ENCODE measurements at regions not wholly inside any gene's neighbourhood (a gene's known extent, or its start where the extent isn't known, plus 50 kb on each side); places are given as distances from the start of the nearest gene placed in this dataset.
"Not testable (repeated sequence)": the region's sequence is repeated elsewhere in the genome, so short reads cannot be mapped to it uniquely, and the experiment has no call there.

DNA sequence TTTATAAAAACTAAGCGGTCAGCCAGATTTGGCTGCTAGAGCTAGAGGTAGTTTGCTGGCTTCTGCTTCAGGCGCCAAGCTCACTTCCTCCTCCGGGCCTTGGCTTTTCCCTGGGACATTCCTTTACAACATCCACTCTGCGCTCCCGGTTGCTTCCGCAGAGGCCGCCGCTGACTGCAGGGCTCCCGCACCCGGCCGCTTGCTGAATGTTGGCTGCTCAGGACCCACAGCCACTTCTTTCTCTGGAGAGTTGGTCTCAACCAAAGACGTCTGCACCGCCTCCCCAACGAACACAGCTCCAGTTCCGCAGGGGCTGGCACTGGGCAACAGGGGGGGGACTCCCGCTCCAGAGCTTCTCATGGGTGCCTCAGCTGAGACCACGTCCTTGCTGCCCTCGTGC is 282.8 kb downstream of the TFAP2C start:
- ATAC-seq (no peak), DNase-seq (no peak)
- TF ChIP-seq, protein P1, sequence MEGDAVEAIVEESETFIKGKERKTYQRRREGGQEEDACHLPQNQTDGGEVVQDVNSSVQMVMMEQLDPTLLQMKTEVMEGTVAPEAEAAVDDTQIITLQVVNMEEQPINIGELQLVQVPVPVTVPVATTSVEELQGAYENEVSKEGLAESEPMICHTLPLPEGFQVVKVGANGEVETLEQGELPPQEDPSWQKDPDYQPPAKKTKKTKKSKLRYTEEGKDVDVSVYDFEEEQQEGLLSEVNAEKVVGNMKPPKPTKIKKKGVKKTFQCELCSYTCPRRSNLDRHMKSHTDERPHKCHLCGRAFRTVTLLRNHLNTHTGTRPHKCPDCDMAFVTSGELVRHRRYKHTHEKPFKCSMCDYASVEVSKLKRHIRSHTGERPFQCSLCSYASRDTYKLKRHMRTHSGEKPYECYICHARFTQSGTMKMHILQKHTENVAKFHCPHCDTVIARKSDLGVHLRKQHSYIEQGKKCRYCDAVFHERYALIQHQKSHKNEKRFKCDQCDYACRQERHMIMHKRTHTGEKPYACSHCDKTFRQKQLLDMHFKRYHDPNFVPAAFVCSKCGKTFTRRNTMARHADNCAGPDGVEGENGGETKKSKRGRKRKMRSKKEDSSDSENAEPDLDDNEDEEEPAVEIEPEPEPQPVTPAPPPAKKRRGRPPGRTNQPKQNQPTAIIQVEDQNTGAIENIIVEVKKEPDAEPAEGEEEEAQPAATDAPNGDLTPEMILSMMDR (IDR thresholded peaks at IDR 0.05), result no peak
- H3K4me1 Mint-ChIP-seq (ENCODE audit: low read depth), result no peaks in the 10 kb centered on the region
- intact Hi-C loops (cut with micrococcal nuclease), result no loop called here
- no peak overlapping the region for H3K27ac Mint-ChIP-seq
- H3K4me3 Mint-ChIP-seq, result no peak overlapping the region
- H3K9me3 Mint-ChIP-seq, result no peaks in the 10 kb centered on the region
- H3K36me3 Mint-ChIP-seq (ENCODE audit: low read depth), result no peaks in the 10 kb centered on the region
- ChIA-PET POLR2A (no interaction called here), CTCF (no interaction called here)
- no peaks in the 10 kb centered on the region for H3K27me3 Mint-ChIP-seq

DNA sequence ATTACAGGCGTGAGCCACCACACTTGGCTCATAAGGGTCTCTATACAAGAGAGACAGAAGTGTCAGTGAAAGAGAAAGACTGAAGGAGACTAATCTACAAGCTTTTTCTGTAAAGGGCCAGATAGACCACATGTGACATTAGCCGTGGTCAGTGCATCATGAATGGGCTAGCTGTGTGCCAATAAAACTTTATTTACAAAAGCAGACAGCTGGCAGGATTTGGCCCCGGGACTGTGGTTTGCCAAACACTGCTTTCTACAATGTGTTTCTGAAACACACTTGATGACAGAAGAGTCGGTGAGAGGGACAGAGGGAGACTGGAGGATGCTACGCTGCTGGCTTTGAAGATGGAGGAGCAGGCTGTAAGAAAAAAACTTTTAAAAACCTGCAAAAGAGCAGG is 285.4 kb downstream of the TFAP2C start:
- DNase-seq (no peak), ATAC-seq (no peak)
- TF ChIP-seq, protein P1 (IDR thresholded peaks at IDR 0.05), result no peak
- Mint-ChIP-seq H3K4me3 (no peak overlapping the region), H3K36me3 (ENCODE audit: low read depth) (no peaks in the 10 kb centered on the region), H3K27ac (no peak overlapping the region), H3K4me1 (ENCODE audit: low read depth) (no peaks in the 10 kb centered on the region), H3K9me3 (no peaks in the 10 kb centered on the region), H3K27me3 (no peaks in the 10 kb centered on the region)
- ChIA-PET POLR2A (no interaction called here), CTCF (no interaction called here)
- intact Hi-C loops (cut with micrococcal nuclease), result no loop called here

DNA sequence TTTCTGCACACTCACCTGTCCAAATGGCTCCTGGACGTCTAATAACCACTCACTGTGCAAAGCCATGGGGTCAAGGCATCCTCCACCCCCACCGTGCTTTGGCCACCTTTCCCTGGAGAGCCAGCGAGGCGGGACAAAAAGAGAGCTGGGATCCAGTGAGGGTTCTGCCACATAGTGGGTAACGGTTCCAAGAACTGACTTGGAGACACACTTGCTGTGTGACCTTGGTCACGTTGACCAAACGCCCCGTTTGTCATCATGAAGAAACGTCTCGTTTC is 287.2 kb downstream of the TFAP2C start:
- TF ChIP-seq, protein P1 (IDR thresholded peaks at IDR 0.05), result no peak
- Mint-ChIP-seq H3K36me3 (ENCODE audit: low read depth) (no peaks in the 10 kb centered on the region), H3K4me1 (ENCODE audit: low read depth) (no peaks in the 10 kb centered on the region), H3K27me3 (no peaks in the 10 kb centered on the region), H3K4me3 (no peak overlapping the region), H3K9me3 (no peaks in the 10 kb centered on the region), H3K27ac (no peak overlapping the region)
- intact Hi-C loops (cut with micrococcal nuclease), result no loop called here
- DNase-seq (no peak), ATAC-seq (no peak)
- POLR2A ChIA-PET, result interaction anchor here (0.6 kb wide), 1 partner anchor 15 kb away, joined by 3 read pairs; no protein-coding TSS in a partner anchor
- CTCF ChIA-PET, result no interaction called here

DNA sequence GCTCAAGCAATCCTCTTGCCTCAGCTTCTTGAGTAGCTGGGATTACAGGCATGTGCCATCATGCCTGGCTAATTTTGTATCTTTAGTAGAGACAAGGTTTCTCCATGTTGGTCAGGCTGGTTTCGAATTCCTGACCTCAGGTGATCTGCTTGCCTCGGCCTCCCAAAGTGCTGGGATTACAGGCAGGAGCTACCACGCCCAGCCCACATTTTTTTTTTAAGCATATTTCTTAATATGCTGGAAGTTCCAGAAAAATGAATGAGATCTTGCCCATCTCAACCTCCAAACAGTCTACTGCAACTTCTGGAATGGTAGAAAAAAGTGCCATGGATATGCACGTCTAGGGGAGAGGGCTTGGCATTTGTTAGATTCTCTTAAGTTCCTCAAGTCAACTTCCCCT is 290.9 kb downstream of the TFAP2C start:
- CTCF ChIA-PET, result interaction anchor here (0.6 kb wide), 1 partner anchor 303 kb away, joined by 3 read pairs; no protein-coding TSS in a partner anchor
- intact Hi-C loops (cut with micrococcal nuclease); POLR2A ChIA-PET; H3K4me1 Mint-ChIP-seq (ENCODE audit: low read depth); H3K27ac Mint-ChIP-seq; DNase-seq; ATAC-seq; H3K4me3 Mint-ChIP-seq; H3K9me3 Mint-ChIP-seq; H3K36me3 Mint-ChIP-seq (ENCODE audit: low read depth): not testable (repeated sequence)
- peaks cover 20% of the 10 kb centered on the region for H3K27me3 Mint-ChIP-seq

DNA sequence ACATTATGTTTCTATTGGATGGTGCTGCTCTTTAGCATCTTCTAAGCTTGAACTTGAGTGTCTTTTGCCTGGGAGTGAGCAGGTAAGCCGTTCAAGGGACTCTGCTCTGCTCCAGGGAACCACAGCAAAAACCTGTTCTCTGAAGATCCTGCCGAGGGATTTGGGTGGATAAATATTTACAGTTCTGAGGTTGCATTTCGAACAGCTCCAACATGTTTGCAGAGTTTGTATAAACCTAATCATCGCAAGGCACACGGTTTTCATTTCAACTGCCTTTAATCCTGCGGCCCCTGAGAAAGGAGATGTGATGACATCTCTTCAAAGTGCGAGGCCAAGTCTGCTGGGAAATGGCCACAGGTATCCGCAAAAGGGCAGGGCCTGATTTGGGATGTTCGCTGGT is 293.4 kb downstream of the TFAP2C start:
- H3K9me3 Mint-ChIP-seq, result no peaks in the 10 kb centered on the region
- POLR2A ChIA-PET, result no interaction called here
- DNase-seq (no peak), ATAC-seq (no peak)
- TF ChIP-seq, protein P1 (IDR thresholded peaks at IDR 0.05), result no peak
- H3K27me3 Mint-ChIP-seq, result peaks cover 40% of the 10 kb centered on the region
- no peaks in the 10 kb centered on the region for H3K36me3 Mint-ChIP-seq (ENCODE audit: low read depth)
- intact Hi-C loops (cut with micrococcal nuclease), result no loop called here
- H3K4me1 Mint-ChIP-seq (ENCODE audit: low read depth), result peaks cover 6% of the 10 kb centered on the region
- CTCF ChIA-PET, result no interaction called here
- H3K27ac Mint-ChIP-seq, result no peak overlapping the region
- no peak overlapping the region for H3K4me3 Mint-ChIP-seq
